ENCODE measurements at regions not wholly inside any gene's neighbourhood (a gene's known extent, or its start where the extent isn't known, plus 50 kb on each side); places are given as distances from the start of the nearest gene placed in this dataset.

- DNase-seq = no peak
- intact Hi-C loops (cut with DNase I) = no loop called here
Measured at GRCh38 chr6:133630651-133631050, 258.3 kb upstream of the TCF21 start.

- intact Hi-C loops (cut with DNase I) = no loop called here
Measured at GRCh38 chr6:133631421-133631820, 257.5 kb upstream of the TCF21 start.

GRCh38 chr6:133632206-133632605, 256.7 kb upstream of the TCF21 start:
- intact Hi-C loops (cut with DNase I) = no loop called here
- no peak for DNase-seq

More at GRCh38 chr6:133631421-133631820, 257.5 kb upstream of the TCF21 start:
- no peak for DNase-seq

GRCh38 chr6:133632906-133633305, 256.0 kb upstream of the TCF21 start:
- intact Hi-C loops (cut with DNase I) = no loop called here
- no peak for DNase-seq

- no peak for DNase-seq
- intact Hi-C loops (cut with DNase I) = no loop called here
Measured at GRCh38 chr6:133634474-133634873, 254.4 kb upstream of the TCF21 start.

- intact Hi-C loops (cut with DNase I) = no loop called here
- no peak for DNase-seq
Measured at GRCh38 chr6:133635447-133635846, 253.5 kb upstream of the TCF21 start.

GRCh38 chr6:133637436-133637835, 251.5 kb upstream of the TCF21 start:
- intact Hi-C loops (cut with DNase I) = no loop called here
- DNase-seq = no peak

GRCh38 chr6:133637874-133638273, 251.0 kb upstream of the TCF21 start:
- intact Hi-C loops (cut with DNase I) = no loop called here
- no peak for DNase-seq

GRCh38 chr6:133641104-133641503, 247.8 kb upstream of the TCF21 start:
- intact Hi-C loops (cut with DNase I) = no loop called here
- no peak for DNase-seq

- DNase-seq = no peak
Measured at GRCh38 chr6:133644548-133644891, 244.4 kb upstream of the TCF21 start.

GRCh38 chr6:133644892-133645619, 243.9 kb upstream of the TCF21 start:
- intact Hi-C loops (cut with DNase I) = no loop called here
- no peak for DNase-seq

More at GRCh38 chr6:133644548-133644891, 244.4 kb upstream of the TCF21 start:
- intact Hi-C loops (cut with DNase I) = no loop called here

- DNase-seq = no peak
- intact Hi-C loops (cut with DNase I) = no loop called here
Measured at GRCh38 chr6:133645966-133646740, 242.8 kb upstream of the TCF21 start.

GRCh38 chr6:133648581-133648980, 240.3 kb upstream of the TCF21 start:
- DNase-seq = no peak
- intact Hi-C loops (cut with DNase I) = no loop called here

- DNase-seq = no peak
- intact Hi-C loops (cut with DNase I) = no loop called here
Measured at GRCh38 chr6:133671376-133671775, 217.5 kb upstream of the TCF21 start.

GRCh38 chr6:133673056-133673455, 215.9 kb upstream of the TCF21 start:
- intact Hi-C loops (cut with DNase I) = no loop called here
- no peak for DNase-seq

GRCh38 chr6:133674661-133675060, 214.3 kb upstream of the TCF21 start:
- intact Hi-C loops (cut with DNase I) = no loop called here
- DNase-seq = no peak

- intact Hi-C loops (cut with DNase I) = no loop called here
- DNase-seq = no peak
Measured at GRCh38 chr6:133680994-133681393, 207.9 kb upstream of the TCF21 start.

- intact Hi-C loops (cut with DNase I) = no loop called here
- no peak for DNase-seq
Measured at GRCh38 chr6:133681891-133682290, 207.0 kb upstream of the TCF21 start.

- DNase-seq = no peak
- intact Hi-C loops (cut with DNase I) = no loop called here
Measured at GRCh38 chr6:133682506-133683307, 206.2 kb upstream of the TCF21 start.

GRCh38 chr6:133683308-133683580, 205.7 kb upstream of the TCF21 start:
- DNase-seq = no peak
- intact Hi-C loops (cut with DNase I) = no loop called here

GRCh38 chr6:133683606-133684005, 205.3 kb upstream of the TCF21 start:
- DNase-seq = no peak
- intact Hi-C loops (cut with DNase I) = no loop called here
